GM19467 (cell line): ENCODE measurements at regions not wholly inside any gene's neighbourhood (a gene's known extent, or its start where the extent isn't known, plus 50 kb on each side); places are given as distances from the start of the nearest gene placed in this dataset.
"Not testable (repeated sequence)": the region's sequence is repeated elsewhere in the genome, so short reads cannot be mapped to it uniquely, and the experiment has no call there.

Source experiments
- ATAC-seq: cut with Tn5 transposase; IDR thresholded peaks from one replicate; pipeline ENCODE4 v1.9.1; 2021; ENCODE audit warnings: mild to moderate bottlenecking, moderate library complexity; ENCODE audit not compliant: unreplicated experiment

- no peak for ATAC-seq
These were observed 315.8 kb upstream of the PIK3C3 start for GRCh38 chr18:41639218-41639617.

- not testable (repeated sequence) for ATAC-seq
These were observed 323.2 kb upstream of the PIK3C3 start for GRCh38 chr18:41631723-41632285.

- no peak for ATAC-seq
These were observed 324.7 kb upstream of the PIK3C3 start for GRCh38 chr18:41630232-41630886.

GRCh38 chr18:41624460-41624859 lies 330.6 kb upstream of the PIK3C3 start:
- no peak for ATAC-seq

GRCh38 chr18:41621177-41621576 lies 333.9 kb upstream of the PIK3C3 start:
- ATAC-seq: no peak

GRCh38 chr18:41618147-41618546 lies 336.9 kb upstream of the PIK3C3 start:
- ATAC-seq: no peak

- ATAC-seq: no peak
These were observed 337.4 kb upstream of the PIK3C3 start for GRCh38 chr18:41617647-41618046.

- ATAC-seq: no peak
These were observed 341.9 kb upstream of the PIK3C3 start for GRCh38 chr18:41613003-41613609.

- no peak for ATAC-seq
These were observed 350.1 kb upstream of the PIK3C3 start for GRCh38 chr18:41604964-41605363.

- ATAC-seq: no peak
These were observed 353.0 kb upstream of the PIK3C3 start for GRCh38 chr18:41602034-41602433.

GRCh38 chr18:41600693-41601391 lies 354.2 kb upstream of the PIK3C3 start:
- no peak for ATAC-seq

GRCh38 chr18:41599466-41599865 lies 355.6 kb upstream of the PIK3C3 start:
- ATAC-seq: no peak

- no peak for ATAC-seq
These were observed 360.5 kb upstream of the PIK3C3 start for GRCh38 chr18:41594582-41594981.

- ATAC-seq: no peak
These were observed 361.8 kb upstream of the PIK3C3 start for GRCh38 chr18:41593171-41593675.

- ATAC-seq: no peak
These were observed 367.1 kb upstream of the PIK3C3 start for GRCh38 chr18:41587976-41588375.

GRCh38 chr18:41585512-41585911 lies 369.5 kb upstream of the PIK3C3 start:
- no peak for ATAC-seq

GRCh38 chr18:41579185-41579584 lies 375.8 kb upstream of the PIK3C3 start:
- no peak for ATAC-seq

- ATAC-seq: no peak
These were observed 377.5 kb upstream of the PIK3C3 start for GRCh38 chr18:41577529-41577928.

- no peak for ATAC-seq
These were observed 378.4 kb upstream of the PIK3C3 start for GRCh38 chr18:41576643-41577042.

GRCh38 chr18:41569867-41570266 lies 385.2 kb upstream of the PIK3C3 start:
- ATAC-seq: no peak

- no peak for ATAC-seq
These were observed 393.1 kb upstream of the PIK3C3 start for GRCh38 chr18:41561961-41562360.

GRCh38 chr18:41558715-41559114 lies 396.3 kb upstream of the PIK3C3 start:
- ATAC-seq: no peak
